SK-N-SH (cell line): ENCODE measurements at regions not wholly inside any gene's neighbourhood (a gene's known extent, or its start where the extent isn't known, plus 50 kb on each side); places are given as distances from the start of the nearest gene placed in this dataset.
A peak's percentile ranks its signal among the peaks of the same experiment; 100 is the strongest.

Experiments
- CTCF ChIA-PET: fragments of 300-600, 350-600 bp; formaldehyde crosslinking; extraction: SDS; loops from one replicate; lab custom pipeline; 2021; lab: Yijun Ruan, JAX
- POLR2A ChIA-PET: fragments of 350-600 bp; sonication (Branson Sonifier 250); formaldehyde crosslinking; extraction: SDS; loops from one replicate; lab custom pipeline; 2020; ENCODE audit warnings: antibody characterized with exemption, inconsistent platforms; lab: Yijun Ruan, JAX
- DNase-seq: peaks from one replicate; pipeline ENCODE4 v3.0.0; 2012
- H2AFZ ChIP-seq: fragments of 200-600 bp; sonication (generic); 2 replicates; pipeline ENCODE4 v1.8.1; 2016; ENCODE audit warnings: antibody characterized with exemption, mild to moderate bottlenecking, low read depth
- H3F3A ChIP-seq: fragments of 200-600 bp; sonication (generic); replicated peaks from 2 replicates; pipeline ENCODE3; 2016; ENCODE audit warnings: antibody characterized with exemption, mild to moderate bottlenecking; ENCODE audit not compliant: insufficient read depth
- H3K27ac ChIP-seq, 2 experiments: fragments of 200-500 bp in 1 of 2; fragments of 200-600 bp in 1 of 2; sonication (Bioruptor generic) in 1 of 2; sonication (generic), shearing (Covaris generic) in 1 of 2; 2 replicates each; pipeline versions ENCODE4 v1.5.1 to v1.6.1; 2014 to 2016; ENCODE audit warnings: low read depth in 2 of 2, inconsistent platforms in 1 of 2, low read length in 1 of 2, mild to moderate bottlenecking in 1 of 2, mixed read lengths in 1 of 2
- H3K27me3 ChIP-seq: fragments of 200-600 bp; sonication (generic), shearing (Covaris generic); 2 replicates; pipeline ENCODE4 v1.6.1; 2016; ENCODE audit warnings: mixed run types; ENCODE audit not compliant: insufficient read depth
- H3K36me3 ChIP-seq, 2 experiments: fragments of 200-500 bp in 1 of 2; fragments of 200-600 bp in 1 of 2; sonication (Bioruptor generic) in 1 of 2; sonication (generic) in 1 of 2; replicated peaks in 1 of 2; 2 replicates each; pipeline versions ENCODE3 to v1.5.1; 2014 to 2016; ENCODE audit warnings: low read length in 1 of 2, mild to moderate bottlenecking in 1 of 2; ENCODE audit not compliant: insufficient read depth in 2 of 2, control insufficient read depth in 1 of 2
- H3K4me1 ChIP-seq, 2 experiments: fragments of 200-500 bp in 1 of 2; fragments of 200-600 bp in 1 of 2; sonication (Bioruptor generic) in 1 of 2; sonication (generic), shearing (Covaris generic) in 1 of 2; 2 replicates each; pipeline versions ENCODE4 v1.5.1 to v1.6.1; 2014 to 2016; ENCODE audit warnings: low read depth in 1 of 2, low read length in 1 of 2, mixed run types in 1 of 2; ENCODE audit not compliant: insufficient read depth in 2 of 2, control insufficient read depth in 1 of 2
- H3K4me2 ChIP-seq: fragments of 200-600 bp; sonication (generic), shearing (Covaris generic); 2 replicates; pipeline ENCODE4 v1.6.1; 2017; ENCODE audit warnings: mixed run types
- H3K4me3 ChIP-seq, 2 experiments: fragments of 200-500 bp in 1 of 2; fragments of 200-600 bp in 1 of 2; sonication (Bioruptor generic) in 1 of 2; sonication (generic), shearing (Covaris generic) in 1 of 2; 2 replicates each; pipeline versions ENCODE4 v1.5.1 to v1.8.1; 2014 to 2016; ENCODE audit warnings: low read depth in 2 of 2, inconsistent platforms in 1 of 2, low read length in 1 of 2, mild to moderate bottlenecking in 1 of 2, mixed read lengths in 1 of 2, moderate library complexity in 1 of 2
- H3K79me2 ChIP-seq: fragments of 200-600 bp; sonication (generic); 2 replicates; pipeline ENCODE4 v1.8.1; 2017; ENCODE audit warnings: mild to moderate bottlenecking; ENCODE audit not compliant: insufficient read depth
- H3K9ac ChIP-seq: fragments of 200-600 bp; sonication (generic); 2 replicates; pipeline ENCODE4 v1.6.1; 2017; ENCODE audit warnings: mixed run types
- H3K9me2 ChIP-seq: fragments of 200-600 bp; sonication (generic); 2 replicates; pipeline ENCODE4 v1.6.1; 2017; ENCODE audit warnings: mixed run types
- H3K9me3 ChIP-seq: fragments of 200-600 bp; sonication (generic); 2 replicates; pipeline ENCODE4 v1.6.1; 2017; ENCODE audit warnings: mixed run types, mild to moderate bottlenecking, moderate library complexity
- H4K20me1 ChIP-seq: fragments of 200-600 bp; sonication (generic); 2 replicates; pipeline ENCODE4 v1.6.1; 2017; ENCODE audit warnings: mild to moderate bottlenecking, mixed run types; ENCODE audit not compliant: insufficient read depth
- CHD2 ChIP-seq: fragments of 150-350 bp; IDR thresholded peaks from 2 replicates; pipeline ENCODE4 v1.6.1; 2018; ENCODE audit warnings: low read length; ENCODE audit not compliant: partially characterized antibody
- ELF1 ChIP-seq: IDR thresholded peaks from 2 replicates; pipeline ENCODE4 v1.4.0; 2012
- EZH2phosphoT487 ChIP-seq: fragments of 200-600 bp; sonication (generic); IDR thresholded peaks from 2 replicates; pipeline ENCODE4 v1.6.1; 2017; ENCODE audit warnings: low read depth, mixed run types, mild to moderate bottlenecking, antibody characterized with exemption, moderate library complexity, borderline replicate concordance
- FOSL2 ChIP-seq: IDR thresholded peaks from 2 replicates; pipeline ENCODE4 v1.4.0; 2012; ENCODE audit warnings: low read depth, mild to moderate bottlenecking, moderate library complexity, borderline replicate concordance
- FOXJ3 ChIP-seq: sonication (generic); formaldehyde crosslinking; IDR thresholded peaks from 2 replicates; pipeline ENCODE4 v1.5.1; 2020; ENCODE audit warnings: mild to moderate bottlenecking, missing genetic modification reagents
- GABPA ChIP-seq: IDR thresholded peaks from 2 replicates; pipeline ENCODE4 v1.4.0; 2012; ENCODE audit warnings: low read depth, mild to moderate bottlenecking
- JUND ChIP-seq: IDR thresholded peaks from 2 replicates; pipeline ENCODE4 v1.4.0; 2012
- MAX ChIP-seq: IDR thresholded peaks from 2 replicates; pipeline ENCODE4 v1.4.0; 2012; ENCODE audit warnings: low read depth
- MXI1 ChIP-seq: IDR thresholded peaks from 2 replicates; pipeline ENCODE4 v1.6.1; 2012; ENCODE audit warnings: mild to moderate bottlenecking, low read depth, low read length, improper control_type of control experiment
- NRF1 ChIP-seq: IDR thresholded peaks from 2 replicates; pipeline ENCODE4 v1.6.1; 2012; ENCODE audit warnings: low read depth, mild to moderate bottlenecking, low read length
- PBX3 ChIP-seq: IDR thresholded peaks from 2 replicates; pipeline ENCODE4; 2012
- SMC3 ChIP-seq: IDR thresholded peaks from 2 replicates; pipeline ENCODE4 v1.6.1; 2012; ENCODE audit warnings: low read depth, low read length, improper control_type of control experiment
- TCF12 ChIP-seq: IDR thresholded peaks from 2 replicates; pipeline ENCODE4 v1.4.0; 2012
- USF1 ChIP-seq: IDR thresholded peaks from 2 replicates; pipeline ENCODE4 v1.4.0; 2012; ENCODE audit warnings: low read depth, borderline replicate concordance
- WGBS: methylation state at CpG from one replicate; pipeline ENCODE4 v1.1.6; 2017; ENCODE audit warnings: low lambda C conversion rate; 5-methylcytosine and 5-hydroxymethylcytosine counted together

GRCh38 chr7:120055300-120055699 lies 217.7 kb upstream of the KCND2 start:
- H3K79me2 ChIP-seq = no peaks in the 10 kb centered on the region
- H3K9ac ChIP-seq = no peak overlapping the region
- POLR2A ChIA-PET = no interaction called here
- no peaks in the 10 kb centered on the region for H3K9me3 ChIP-seq
- no peak overlapping the region for H3K4me2 ChIP-seq
- no peak overlapping the region for H3K4me3 ChIP-seq
- H3K9me2 ChIP-seq = no peaks in the 10 kb centered on the region
- no peaks in the 10 kb centered on the region for H3F3A ChIP-seq
- peak overlapping the region; percentile 14; the same call in 1 of the 2 replicates for H2AFZ ChIP-seq
- CTCF ChIA-PET = no interaction called here
- no peaks in the 10 kb centered on the region for H4K20me1 ChIP-seq
- no peaks in the 10 kb centered on the region for H3K36me3 ChIP-seq
- H3K4me1 ChIP-seq = no peaks in the 10 kb centered on the region
- no peak for DNase-seq
- TF ChIP-seq JUND (0 out of 2 replicates have a peak, but pooled peaks have one; percentile 9), NRF1 (no peak), PBX3 (no peak), MAX (no peak), FOSL2 (peak; percentile 33; the same call in 1 of the 2 replicates), FOXJ3 (CRISPR knock-in tag) (no peak)
- no peak overlapping the region for H3K27ac ChIP-seq
- H3K27me3 ChIP-seq = no peaks in the 10 kb centered on the region
- WGBS = under 1% methylated on average over 4 of the region's 4 CpGs

GRCh38 chr7:120056227-120056626 lies 216.7 kb upstream of the KCND2 start:
- H3K36me3 ChIP-seq = no peaks in the 10 kb centered on the region
- H2AFZ ChIP-seq = no peak overlapping the region
- no peaks in the 10 kb centered on the region for H3F3A ChIP-seq
- H3K79me2 ChIP-seq = no peaks in the 10 kb centered on the region
- TF ChIP-seq USF1 = no peak
- TF ChIP-seq ELF1 = no peak
- no peak for TF ChIP-seq GABPA
- TF ChIP-seq TCF12 = no peak
- TF ChIP-seq EZH2phosphoT487 = no peak
- no peak for TF ChIP-seq MXI1
- no peak for TF ChIP-seq PBX3
- TF ChIP-seq CHD2 = no peak
- TF ChIP-seq SMC3 = no peak
- TF ChIP-seq, all 33 proteins: peak for 0
- H3K9ac ChIP-seq = no peak overlapping the region
- H3K4me1 ChIP-seq = no peaks in the 10 kb centered on the region
- H3K27ac ChIP-seq = no peak overlapping the region
- no peak overlapping the region for H3K4me2 ChIP-seq
- no peak for DNase-seq
- H3K27me3 ChIP-seq = no peaks in the 10 kb centered on the region
- ChIA-PET CTCF (no interaction called here), POLR2A (no interaction called here)
- H3K9me2 ChIP-seq = no peaks in the 10 kb centered on the region
- no peak overlapping the region for H3K4me3 ChIP-seq
- H3K9me3 ChIP-seq = no peaks in the 10 kb centered on the region
- WGBS = 23% methylated on average over 4 of the region's 4 CpGs
- H4K20me1 ChIP-seq = no peaks in the 10 kb centered on the region
